ENCODE measurements at regions not wholly inside any gene's neighbourhood (a gene's known extent, or its start where the extent isn't known, plus 50 kb on each side); places are given as distances from the start of the nearest gene placed in this dataset.

DNA sequence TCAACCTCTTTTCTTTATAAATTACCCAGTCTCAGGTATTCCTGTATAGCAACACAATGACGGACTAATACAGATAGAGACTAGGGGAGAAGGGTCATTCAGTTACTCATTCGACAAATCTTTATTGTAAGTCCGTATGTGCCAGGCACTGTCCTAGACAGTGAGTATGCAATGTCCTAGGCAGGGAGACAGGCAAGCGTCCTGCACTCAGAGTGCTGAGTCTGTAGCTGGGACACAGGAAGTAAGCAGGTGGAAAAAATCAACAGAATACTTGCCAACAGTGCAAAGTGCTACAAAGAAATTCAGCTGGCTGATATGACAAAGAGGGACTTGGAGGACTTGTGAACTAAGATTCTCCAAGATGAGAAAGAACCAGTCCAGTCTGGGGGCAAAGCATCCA is 92.2 kb upstream of the ZBTB40 start:
- Histone ChIP-seq H3K9me3 (replicated peaks; ENCODE audit: control insufficient read depth, insufficient read depth, low read length) (no peaks in the 10 kb centered on the region), H4K20me1 (replicated peaks; ENCODE audit: control insufficient read depth, extremely low read depth, insufficient read depth, low read length) (no peaks in the 10 kb centered on the region), H3K27ac (ENCODE audit: insufficient read depth, low read depth, low read length) (no peak overlapping the region), H2AFZ (ENCODE audit: low read depth, low read length) (no peak overlapping the region), H3K4me3 (replicated peaks in 1 of 3; ENCODE audit: insufficient read depth in 1 of 3, low read depth in 1 of 3, low read length in 3 of 3) (no peak overlapping the region), H3K4me1 (ENCODE audit: control insufficient read depth, extremely low read depth, insufficient read depth, low read length) (no peaks in the 10 kb centered on the region), H3K36me3 (ENCODE audit: control insufficient read depth in 2 of 2, extremely low read depth in 1 of 2, insufficient read depth in 2 of 2, low read length in 2 of 2) (no peaks in the 10 kb centered on the region), H3K27me3 (ENCODE audit: control insufficient read depth in 2 of 2, insufficient read depth in 2 of 2, low read length in 2 of 2) (peaks cover 0 to 7% of the 10 kb centered on the region in 2 experiments), H3K9me1 (replicated peaks; ENCODE audit: control insufficient read depth, extremely low read depth, insufficient read depth, low read length) (no peaks in the 10 kb centered on the region), H3K79me2 (ENCODE audit: control insufficient read depth, insufficient read depth, low read length) (no peaks in the 10 kb centered on the region), H3K4me2 (ENCODE audit: insufficient read depth, low read length) (no peak overlapping the region), H3K9ac (replicated peaks; ENCODE audit: extremely low read depth, insufficient read depth, low read length) (no peak overlapping the region)
- intact Hi-C loops (cut with micrococcal nuclease): no loop called here
- TF ChIP-seq MYC (IDR thresholded peaks at IDR 0.05; ENCODE audit: low read depth, low read length) (no peak), POLR2AphosphoS5 (IDR thresholded peaks at IDR 0.05; ENCODE audit: insufficient read depth, low read depth, low read length) (no peak)
- no TSS peak for BruUV-seq (replicated peaks)
- CTCF ChIA-PET: no interaction called here
- dilution Hi-C loops (cut with MboI; ENCODE audit: extremely low pct_ligation_motif_present, low sequenced_read_pairs): no loop called here
- no peak for FAIRE-seq
- no peak for DNase-seq (ENCODE audit: low read depth, low spot score)
- POLR2A ChIA-PET: no interaction called here

DNA sequence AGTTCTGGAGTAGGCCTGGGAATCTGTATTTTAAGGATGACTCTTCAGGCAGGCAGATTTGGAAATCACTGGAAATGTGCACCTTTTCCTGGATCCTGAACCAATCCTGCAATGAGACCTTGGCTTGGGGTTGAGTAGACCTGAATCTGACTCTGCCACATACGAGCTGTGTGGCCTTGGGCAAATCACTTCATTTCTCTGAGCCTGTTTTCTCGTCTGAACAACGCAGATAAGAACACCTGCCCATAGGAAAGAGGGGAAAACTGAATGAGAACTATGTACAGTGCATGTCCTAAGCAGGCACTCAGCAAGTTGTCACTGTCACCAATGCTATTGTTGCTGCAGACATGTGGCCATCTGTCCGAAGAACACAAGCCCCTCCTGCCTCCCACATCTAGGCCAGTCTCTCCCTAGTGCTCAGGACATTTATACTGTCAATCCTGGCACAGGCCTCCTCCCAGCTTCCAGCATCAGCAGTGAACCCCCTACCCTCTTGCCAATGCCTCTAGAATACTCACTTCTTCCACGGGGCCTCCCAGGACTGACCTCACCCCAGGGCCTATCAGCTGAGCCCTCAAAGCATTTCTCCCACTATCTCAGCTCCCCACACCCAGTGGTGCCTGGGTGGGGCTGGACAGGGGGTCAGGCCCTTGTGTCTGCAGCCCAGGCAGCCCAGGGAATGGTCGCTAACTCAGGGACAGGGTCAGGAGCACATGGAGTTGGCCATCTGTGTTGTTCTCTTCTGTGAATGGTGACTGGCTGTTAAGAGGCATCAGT is 88.8 kb upstream of the ZBTB40 start:
- Histone ChIP-seq H2AFZ (ENCODE audit: low read depth, low read length) (no peak overlapping the region), H4K20me1 (replicated peaks; ENCODE audit: control insufficient read depth, extremely low read depth, insufficient read depth, low read length) (no peaks in the 10 kb centered on the region), H3K9me3 (replicated peaks; ENCODE audit: control insufficient read depth, insufficient read depth, low read length) (no peaks in the 10 kb centered on the region), H3K4me1 (ENCODE audit: control insufficient read depth, extremely low read depth, insufficient read depth, low read length) (no peaks in the 10 kb centered on the region), H3K9me1 (replicated peaks; ENCODE audit: control insufficient read depth, extremely low read depth, insufficient read depth, low read length) (no peaks in the 10 kb centered on the region), H3K79me2 (ENCODE audit: control insufficient read depth, insufficient read depth, low read length) (no peaks in the 10 kb centered on the region), H3K27me3 (ENCODE audit: control insufficient read depth in 2 of 2, insufficient read depth in 2 of 2, low read length in 2 of 2) (peaks cover 4 to 9% of the 10 kb centered on the region in 2 experiments), H3K4me3 (replicated peaks in 1 of 3; ENCODE audit: insufficient read depth in 1 of 3, low read depth in 1 of 3, low read length in 3 of 3) (no peak overlapping the region), H3K9ac (replicated peaks; ENCODE audit: extremely low read depth, insufficient read depth, low read length) (no peak overlapping the region), H3K36me3 (ENCODE audit: control insufficient read depth in 2 of 2, extremely low read depth in 1 of 2, insufficient read depth in 2 of 2, low read length in 2 of 2) (no peaks in the 10 kb centered on the region), H3K4me2 (ENCODE audit: insufficient read depth, low read length) (no peak overlapping the region), H3K27ac (ENCODE audit: insufficient read depth, low read depth, low read length) (no peak overlapping the region)
- CTCF ChIA-PET: no interaction called here
- FAIRE-seq: no peak
- dilution Hi-C loops (cut with MboI; ENCODE audit: extremely low pct_ligation_motif_present, low sequenced_read_pairs) (no loop called here), intact Hi-C loops (cut with micrococcal nuclease) (no loop called here)
- POLR2A ChIA-PET: no interaction called here
- DNase-seq (ENCODE audit: low read depth, low spot score): no peak
- no TSS peak for BruUV-seq (replicated peaks)
- TF ChIP-seq, protein P1, sequence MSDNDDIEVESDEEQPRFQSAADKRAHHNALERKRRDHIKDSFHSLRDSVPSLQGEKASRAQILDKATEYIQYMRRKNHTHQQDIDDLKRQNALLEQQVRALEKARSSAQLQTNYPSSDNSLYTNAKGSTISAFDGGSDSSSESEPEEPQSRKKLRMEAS (IDR thresholded peaks at IDR 0.05; ENCODE audit: insufficient read depth, insufficient read length): no peak
- no peak for TF ChIP-seq GATA2 (IDR thresholded peaks at IDR 0.05; ENCODE audit: insufficient read depth, insufficient read length, low read depth, low read length)
- no peak for TF ChIP-seq FOS (IDR thresholded peaks at IDR 0.05; ENCODE audit: borderline replicate concordance, insufficient read depth, low read length)
- no peak for TF ChIP-seq POLR2A (IDR thresholded peaks at IDR 0.05; ENCODE audit: low read depth, low read length)

Measured in endothelial cell of umbilical vein (primary cell).